ENCODE measurements at regions not wholly inside any gene's neighbourhood (a gene's known extent, or its start where the extent isn't known, plus 50 kb on each side); places are given as distances from the start of the nearest gene placed in this dataset.
"Not testable (repeated sequence)": the region's sequence is repeated elsewhere in the genome, so short reads cannot be mapped to it uniquely, and the experiment has no call there.

DNA sequence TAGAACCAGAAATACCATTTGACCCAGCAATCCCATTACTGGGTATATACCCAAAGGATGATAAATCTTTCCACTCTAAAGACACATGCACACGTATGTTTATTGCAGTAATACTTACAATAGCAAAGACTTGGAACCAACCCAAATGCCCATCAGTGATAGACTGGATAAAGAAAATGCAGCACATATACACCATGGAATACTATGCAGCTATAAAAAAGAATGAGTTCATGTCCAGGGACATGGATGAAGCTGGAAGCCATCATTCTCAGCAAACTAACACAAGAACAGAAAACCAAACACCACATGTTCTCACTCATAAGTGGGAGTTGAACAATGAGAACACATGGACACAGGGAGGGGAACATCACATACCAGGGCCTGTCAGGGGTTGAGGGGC lies 137.9 kb downstream of the PXDC1 start:
- TF ChIP-seq, protein P1, sequence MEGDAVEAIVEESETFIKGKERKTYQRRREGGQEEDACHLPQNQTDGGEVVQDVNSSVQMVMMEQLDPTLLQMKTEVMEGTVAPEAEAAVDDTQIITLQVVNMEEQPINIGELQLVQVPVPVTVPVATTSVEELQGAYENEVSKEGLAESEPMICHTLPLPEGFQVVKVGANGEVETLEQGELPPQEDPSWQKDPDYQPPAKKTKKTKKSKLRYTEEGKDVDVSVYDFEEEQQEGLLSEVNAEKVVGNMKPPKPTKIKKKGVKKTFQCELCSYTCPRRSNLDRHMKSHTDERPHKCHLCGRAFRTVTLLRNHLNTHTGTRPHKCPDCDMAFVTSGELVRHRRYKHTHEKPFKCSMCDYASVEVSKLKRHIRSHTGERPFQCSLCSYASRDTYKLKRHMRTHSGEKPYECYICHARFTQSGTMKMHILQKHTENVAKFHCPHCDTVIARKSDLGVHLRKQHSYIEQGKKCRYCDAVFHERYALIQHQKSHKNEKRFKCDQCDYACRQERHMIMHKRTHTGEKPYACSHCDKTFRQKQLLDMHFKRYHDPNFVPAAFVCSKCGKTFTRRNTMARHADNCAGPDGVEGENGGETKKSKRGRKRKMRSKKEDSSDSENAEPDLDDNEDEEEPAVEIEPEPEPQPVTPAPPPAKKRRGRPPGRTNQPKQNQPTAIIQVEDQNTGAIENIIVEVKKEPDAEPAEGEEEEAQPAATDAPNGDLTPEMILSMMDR (IDR thresholded peaks at IDR 0.05), result not testable (repeated sequence)
- TF ChIP-seq POLR2AphosphoS5 (IDR thresholded peaks at IDR 0.05; ENCODE audit: low read depth, low read length); SIN3A (IDR thresholded peaks at IDR 0.05; ENCODE audit: borderline replicate concordance, insufficient read depth, low read depth, low read length); TCF7L2 (IDR thresholded peaks at IDR 0.05; ENCODE audit: low read depth, low read length): not testable (repeated sequence)
- TF ChIP-seq, protein P2, sequence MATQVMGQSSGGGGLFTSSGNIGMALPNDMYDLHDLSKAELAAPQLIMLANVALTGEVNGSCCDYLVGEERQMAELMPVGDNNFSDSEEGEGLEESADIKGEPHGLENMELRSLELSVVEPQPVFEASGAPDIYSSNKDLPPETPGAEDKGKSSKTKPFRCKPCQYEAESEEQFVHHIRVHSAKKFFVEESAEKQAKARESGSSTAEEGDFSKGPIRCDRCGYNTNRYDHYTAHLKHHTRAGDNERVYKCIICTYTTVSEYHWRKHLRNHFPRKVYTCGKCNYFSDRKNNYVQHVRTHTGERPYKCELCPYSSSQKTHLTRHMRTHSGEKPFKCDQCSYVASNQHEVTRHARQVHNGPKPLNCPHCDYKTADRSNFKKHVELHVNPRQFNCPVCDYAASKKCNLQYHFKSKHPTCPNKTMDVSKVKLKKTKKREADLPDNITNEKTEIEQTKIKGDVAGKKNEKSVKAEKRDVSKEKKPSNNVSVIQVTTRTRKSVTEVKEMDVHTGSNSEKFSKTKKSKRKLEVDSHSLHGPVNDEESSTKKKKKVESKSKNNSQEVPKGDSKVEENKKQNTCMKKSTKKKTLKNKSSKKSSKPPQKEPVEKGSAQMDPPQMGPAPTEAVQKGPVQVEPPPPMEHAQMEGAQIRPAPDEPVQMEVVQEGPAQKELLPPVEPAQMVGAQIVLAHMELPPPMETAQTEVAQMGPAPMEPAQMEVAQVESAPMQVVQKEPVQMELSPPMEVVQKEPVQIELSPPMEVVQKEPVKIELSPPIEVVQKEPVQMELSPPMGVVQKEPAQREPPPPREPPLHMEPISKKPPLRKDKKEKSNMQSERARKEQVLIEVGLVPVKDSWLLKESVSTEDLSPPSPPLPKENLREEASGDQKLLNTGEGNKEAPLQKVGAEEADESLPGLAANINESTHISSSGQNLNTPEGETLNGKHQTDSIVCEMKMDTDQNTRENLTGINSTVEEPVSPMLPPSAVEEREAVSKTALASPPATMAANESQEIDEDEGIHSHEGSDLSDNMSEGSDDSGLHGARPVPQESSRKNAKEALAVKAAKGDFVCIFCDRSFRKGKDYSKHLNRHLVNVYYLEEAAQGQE (IDR thresholded peaks at IDR 0.05; ENCODE audit: insufficient read depth in 1 of 2, low read depth in 2 of 2, low read length in 1 of 2), result not testable (repeated sequence)
